ENCODE measurements at regions not wholly inside any gene's neighbourhood (a gene's known extent, or its start where the extent isn't known, plus 50 kb on each side); places are given as distances from the start of the nearest gene placed in this dataset.

- TF ChIP-seq GATA3 (IDR thresholded peaks at IDR 0.05; ENCODE audit: low read depth, low read length): no peak
- TF ChIP-seq GATA2 (IDR thresholded peaks at IDR 0.05; ENCODE audit: low read depth, low read length): no peak
Measured at GRCh38 chr3:69565316-69565715, 173.9 kb upstream of the MITF start.

All from SH-SY5Y (cell line).